ENCODE measurements at regions not wholly inside any gene's neighbourhood (a gene's known extent, or its start where the extent isn't known, plus 50 kb on each side); places are given as distances from the start of the nearest gene placed in this dataset.

DNA sequence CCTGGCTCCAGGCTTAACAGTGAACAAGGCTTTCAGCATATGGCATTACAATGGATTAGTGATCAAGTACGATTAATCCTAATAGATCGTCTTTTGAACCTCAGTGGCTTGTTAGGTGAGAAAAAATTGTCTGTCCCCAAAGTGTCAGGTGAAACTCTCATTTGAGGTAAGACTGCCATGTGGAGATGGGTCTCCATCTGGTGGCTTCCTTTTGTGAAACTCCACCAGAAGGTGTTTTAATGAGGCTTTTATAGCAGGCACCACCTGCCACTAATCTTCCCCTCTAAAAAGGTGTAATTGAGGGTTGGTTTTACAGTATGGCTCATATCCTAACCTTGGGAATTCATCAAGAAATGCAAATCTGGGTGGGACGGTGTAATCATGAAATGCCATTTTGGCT lies 471.1 kb upstream of the MPDZ start:
- TF ChIP-seq, protein P1, sequence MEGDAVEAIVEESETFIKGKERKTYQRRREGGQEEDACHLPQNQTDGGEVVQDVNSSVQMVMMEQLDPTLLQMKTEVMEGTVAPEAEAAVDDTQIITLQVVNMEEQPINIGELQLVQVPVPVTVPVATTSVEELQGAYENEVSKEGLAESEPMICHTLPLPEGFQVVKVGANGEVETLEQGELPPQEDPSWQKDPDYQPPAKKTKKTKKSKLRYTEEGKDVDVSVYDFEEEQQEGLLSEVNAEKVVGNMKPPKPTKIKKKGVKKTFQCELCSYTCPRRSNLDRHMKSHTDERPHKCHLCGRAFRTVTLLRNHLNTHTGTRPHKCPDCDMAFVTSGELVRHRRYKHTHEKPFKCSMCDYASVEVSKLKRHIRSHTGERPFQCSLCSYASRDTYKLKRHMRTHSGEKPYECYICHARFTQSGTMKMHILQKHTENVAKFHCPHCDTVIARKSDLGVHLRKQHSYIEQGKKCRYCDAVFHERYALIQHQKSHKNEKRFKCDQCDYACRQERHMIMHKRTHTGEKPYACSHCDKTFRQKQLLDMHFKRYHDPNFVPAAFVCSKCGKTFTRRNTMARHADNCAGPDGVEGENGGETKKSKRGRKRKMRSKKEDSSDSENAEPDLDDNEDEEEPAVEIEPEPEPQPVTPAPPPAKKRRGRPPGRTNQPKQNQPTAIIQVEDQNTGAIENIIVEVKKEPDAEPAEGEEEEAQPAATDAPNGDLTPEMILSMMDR (IDR thresholded peaks at IDR 0.05), result no peak
- TF ChIP-seq POLR2AphosphoS5 (IDR thresholded peaks at IDR 0.05), result no peak

All from sigmoid colon (tissue), 4 donors.